RCC 7860 (cell line): ENCODE measurements at regions not wholly inside any gene's neighbourhood (a gene's known extent, or its start where the extent isn't known, plus 50 kb on each side); places are given as distances from the start of the nearest gene placed in this dataset.
"Not testable (repeated sequence)": the region's sequence is repeated elsewhere in the genome, so short reads cannot be mapped to it uniquely, and the experiment has no call there.

Source experiments
- DNase-seq: peaks from one replicate; pipeline ENCODE4 v3.0.0-alpha.2; 2015; ENCODE audit warnings: low spot score
- FAIRE-seq: peaks from 2 replicates; lab custom pipeline; 2012; peaks lifted over from hg19 to GRCh38; lab: Jason Lieb, UNC

GRCh38 chr1:198416296-198416695 is 124.2 kb downstream of the ATP6V1G3 start:
- FAIRE-seq (no peak), DNase-seq (no peak)

- no peak for FAIRE-seq
Observed at GRCh38 chr1:198411240-198411639, 129.2 kb downstream of the ATP6V1G3 start.

GRCh38 chr1:198408716-198409115 is 131.8 kb downstream of the ATP6V1G3 start:
- DNase-seq (no peak), FAIRE-seq (no peak)

More at GRCh38 chr1:198411240-198411639, 129.2 kb downstream of the ATP6V1G3 start:
- DNase-seq, result no peak

GRCh38 chr1:198404632-198405031 is 135.8 kb downstream of the ATP6V1G3 start:
- not testable (repeated sequence) for FAIRE-seq, DNase-seq

- no peak for DNase-seq
- FAIRE-seq, result no peak
Observed at GRCh38 chr1:198400063-198400462, 140.4 kb downstream of the ATP6V1G3 start.

- FAIRE-seq (no peak), DNase-seq (no peak)
Observed at GRCh38 chr1:198399452-198399851, 141.0 kb downstream of the ATP6V1G3 start.

- FAIRE-seq (no peak), DNase-seq (no peak)
Observed at GRCh38 chr1:198397208-198397808, 143.2 kb downstream of the ATP6V1G3 start.

GRCh38 chr1:198391393-198392020 is 149.0 kb downstream of the ATP6V1G3 start:
- no peak for DNase-seq

GRCh38 chr1:198387587-198387986 is 152.9 kb downstream of the ATP6V1G3 start:
- DNase-seq (no peak), FAIRE-seq (no peak)

More at GRCh38 chr1:198391393-198392020, 149.0 kb downstream of the ATP6V1G3 start:
- no peak for FAIRE-seq

- no peak for DNase-seq
- FAIRE-seq, result no peak
Observed at GRCh38 chr1:198380275-198380674, 160.2 kb downstream of the ATP6V1G3 start.

- no peak for DNase-seq
- FAIRE-seq, result no peak
Observed at GRCh38 chr1:198377702-198378101, 162.8 kb downstream of the ATP6V1G3 start.

GRCh38 chr1:198374288-198374687 is 166.2 kb downstream of the ATP6V1G3 start:
- DNase-seq (no peak), FAIRE-seq (no peak)

- no peak for FAIRE-seq
Observed at GRCh38 chr1:198373376-198373775, 167.1 kb downstream of the ATP6V1G3 start.

More at GRCh38 chr1:198373376-198373775, 167.1 kb downstream of the ATP6V1G3 start:
- no peak for DNase-seq
